Testis (tissue), 2 donors: ENCODE measurements at regions not wholly inside any gene's neighbourhood (a gene's known extent, or its start where the extent isn't known, plus 50 kb on each side); places are given as distances from the start of the nearest gene placed in this dataset.

Experiments used
- CTCF ChIP-seq, 3 experiments: fragments of 450-650 bp in 2 of 3; fragments of 200-600 bp in 1 of 3; sonication (generic) in 1 of 3; IDR thresholded peaks; one replicate each; pipeline ENCODE4 v1.5.1; 2016 to 2019; ENCODE audit warnings: antibody characterized with exemption in 3 of 3, mild to moderate bottlenecking in 2 of 3, moderate library complexity in 1 of 3
- POLR2A ChIP-seq: fragments of 450-650 bp; IDR thresholded peaks from one replicate; pipeline ENCODE4 v1.6.1; 2017; ENCODE audit warnings: antibody characterized with exemption, mild to moderate bottlenecking, moderate library complexity

GRCh38 chr22:27642104-27642800 lies 159.3 kb downstream of the MN1 start:
- TF ChIP-seq CTCF (IDR thresholded peaks at IDR 0.05) (no peak), POLR2A (no peak)
